CD4-positive, alpha-beta T cell treated with Interleukin-10 for 1 hour (primary cell): ENCODE measurements at regions not wholly inside any gene's neighbourhood (a gene's known extent, or its start where the extent isn't known, plus 50 kb on each side); places are given as distances from the start of the nearest gene placed in this dataset.
A peak's percentile ranks its signal among the peaks of the same experiment; 100 is the strongest.

Experiments
- DNase-seq: peaks from one replicate; pipeline ENCODE4 v3.0.0-alpha.2; 2020

DNA sequence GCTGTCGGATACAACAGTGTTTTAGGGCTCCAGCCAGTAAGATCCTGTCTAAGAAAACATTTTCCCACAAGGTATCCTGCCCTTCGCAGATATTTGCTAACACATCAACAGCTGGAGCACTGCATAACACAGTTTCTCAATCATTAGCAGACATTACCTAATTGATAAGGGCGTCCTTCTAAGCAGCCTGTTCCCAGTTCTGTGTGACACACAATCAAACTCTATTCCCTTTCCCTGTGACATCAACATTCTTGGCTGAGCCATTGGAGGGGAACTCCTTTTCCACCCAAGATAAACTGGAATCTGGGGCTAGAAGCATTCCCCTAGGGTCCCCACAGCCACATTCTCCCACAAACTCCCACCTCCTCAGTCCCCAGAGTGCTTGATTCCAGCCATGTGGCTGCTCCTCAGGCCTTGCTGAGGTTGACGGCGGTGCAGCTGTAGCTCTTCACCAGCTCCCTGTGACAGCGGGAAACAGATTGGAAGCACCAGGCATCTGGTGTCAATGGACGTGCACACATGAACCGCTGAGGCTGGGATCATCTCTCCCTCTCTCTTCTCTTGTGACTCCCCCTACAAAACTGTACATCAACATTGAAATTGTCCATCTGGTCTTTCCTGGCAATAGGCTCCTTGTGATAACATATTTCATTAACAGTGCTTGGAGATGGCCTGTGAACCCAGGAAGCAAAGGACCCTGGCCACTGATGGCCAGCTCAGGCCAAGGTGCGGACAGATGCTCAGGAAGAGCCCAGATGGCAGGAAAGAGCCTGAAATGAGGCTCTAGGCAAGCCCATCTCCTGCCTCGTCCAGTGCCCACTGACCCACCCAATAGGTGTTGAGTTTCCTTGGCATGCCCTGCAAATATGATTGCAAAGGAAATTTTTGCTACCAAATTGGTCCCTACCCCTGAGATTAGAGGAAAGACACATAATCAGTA lies 131.1 kb upstream of the TBX20 start:
- DNase-seq: no peak

DNA sequence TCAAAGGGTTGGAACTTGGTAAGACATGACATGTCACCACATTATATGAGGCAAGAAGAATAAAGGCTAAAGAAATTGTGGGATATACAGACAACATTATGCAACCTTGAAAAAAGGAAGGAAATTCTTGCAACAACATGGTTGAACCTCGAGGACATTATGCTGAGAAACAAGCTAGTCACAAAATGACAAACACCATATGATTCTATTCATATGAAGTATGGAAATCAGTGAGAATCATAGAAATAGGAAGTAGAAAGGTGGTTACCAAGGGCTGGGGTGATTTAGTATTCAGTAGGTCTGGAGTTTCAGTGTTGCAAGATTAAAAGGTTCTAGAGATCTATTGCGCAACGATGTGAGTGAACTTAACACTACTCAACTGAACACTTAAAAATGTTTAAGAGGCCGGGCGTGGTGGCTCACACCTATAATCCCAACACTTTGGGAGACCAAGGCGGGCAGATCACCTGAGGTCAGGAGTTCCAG lies 126.9 kb upstream of the TBX20 start:
- peak; percentile 6 for DNase-seq

DNA sequence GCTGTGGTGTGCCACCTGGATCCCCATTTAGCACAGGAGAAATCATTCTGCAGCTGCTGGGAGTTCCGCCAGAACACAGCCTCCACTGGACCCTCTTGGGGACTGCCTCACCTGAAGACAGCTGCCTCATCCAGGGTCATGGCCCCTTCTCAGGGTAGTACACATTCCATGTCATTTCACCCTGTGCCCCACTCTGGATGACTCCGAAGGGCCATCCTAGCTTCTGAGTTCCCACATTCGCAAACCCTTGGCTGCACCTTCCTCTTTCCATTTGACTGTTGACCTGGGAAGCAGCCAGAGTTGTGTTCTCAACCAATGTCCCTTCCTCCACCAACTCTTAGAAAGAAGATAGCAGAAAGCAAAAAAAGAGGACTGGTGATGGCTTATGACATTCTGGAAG lies 125.6 kb upstream of the TBX20 start:
- no peak for DNase-seq

DNA sequence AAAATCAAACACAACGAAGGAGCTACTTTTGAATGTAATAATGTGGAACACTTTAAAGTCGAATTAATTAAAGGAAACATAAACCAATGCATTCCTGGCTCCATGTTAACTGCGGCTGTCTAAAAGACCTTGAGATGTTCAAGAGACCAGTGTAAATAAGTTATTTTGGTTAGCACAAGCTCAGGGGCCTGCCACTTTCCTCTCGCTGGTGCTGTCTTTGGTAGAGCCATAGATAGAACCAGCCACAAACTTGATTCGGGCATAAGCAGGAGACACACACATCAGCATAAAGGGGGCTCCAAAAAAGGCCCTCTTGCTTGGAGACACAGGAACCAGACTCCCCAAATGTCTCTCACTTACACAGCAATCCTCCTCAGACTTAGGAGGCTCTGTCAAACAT lies 121.6 kb upstream of the TBX20 start:
- DNase-seq: no peak

DNA sequence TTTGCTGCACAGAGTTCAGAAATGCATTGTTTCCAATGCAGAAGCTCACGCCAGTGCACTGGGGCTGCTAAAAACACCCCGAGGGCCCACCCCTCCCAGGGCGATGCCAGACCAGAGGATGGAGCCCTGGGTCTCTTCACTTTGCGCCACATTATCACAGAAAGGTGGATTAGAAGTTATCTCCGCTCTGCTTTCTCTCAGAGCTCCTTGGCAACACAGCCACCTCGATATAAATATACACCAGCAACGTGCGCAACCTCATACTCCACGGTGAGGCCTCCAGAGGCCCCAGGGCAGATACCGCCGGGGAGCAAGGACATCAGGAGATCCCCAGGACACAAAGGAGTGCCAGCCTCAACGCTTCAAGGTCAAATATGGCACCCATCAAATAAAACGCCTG lies 121.0 kb upstream of the TBX20 start:
- no peak for DNase-seq

DNA sequence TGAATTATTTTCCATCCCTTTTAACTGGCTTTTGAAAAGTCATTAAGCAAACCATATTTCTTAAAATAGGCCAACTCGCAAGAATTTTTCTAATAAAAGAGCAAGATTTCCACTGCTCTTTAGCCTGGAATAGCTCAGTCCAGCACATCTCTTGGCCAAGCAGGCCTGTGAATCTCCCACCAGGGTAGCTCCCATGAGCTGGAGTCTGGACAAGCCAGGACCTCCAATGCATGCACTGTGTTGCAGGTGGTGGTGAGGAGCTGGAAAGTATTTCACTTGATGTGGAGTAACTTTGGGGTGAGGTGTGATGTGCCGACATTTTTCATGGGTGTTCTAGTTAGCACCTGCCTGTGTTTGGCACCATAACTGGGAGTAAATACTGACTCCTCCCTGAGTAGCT lies 117.3 kb upstream of the TBX20 start:
- DNase-seq: no peak

DNA sequence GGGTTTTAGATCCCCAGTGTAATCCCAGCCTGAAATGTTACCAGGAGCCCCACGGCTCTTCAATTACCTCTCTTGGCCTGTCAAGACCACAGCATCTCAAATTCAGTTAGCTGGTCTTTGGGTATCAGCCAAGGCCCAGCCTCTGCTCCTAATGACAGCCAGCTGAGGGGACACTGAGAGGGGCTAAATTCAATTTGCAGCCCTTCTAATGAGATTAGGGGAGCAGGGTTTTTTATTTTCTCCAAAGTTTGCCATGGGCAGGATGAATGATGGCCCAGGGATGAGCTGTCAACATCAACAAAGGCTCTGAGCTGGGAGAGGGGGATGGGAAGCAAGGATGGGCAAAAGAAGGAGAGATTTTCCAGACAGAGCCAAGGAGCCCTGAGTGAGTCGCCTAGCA lies 116.8 kb upstream of the TBX20 start:
- no peak for DNase-seq

DNA sequence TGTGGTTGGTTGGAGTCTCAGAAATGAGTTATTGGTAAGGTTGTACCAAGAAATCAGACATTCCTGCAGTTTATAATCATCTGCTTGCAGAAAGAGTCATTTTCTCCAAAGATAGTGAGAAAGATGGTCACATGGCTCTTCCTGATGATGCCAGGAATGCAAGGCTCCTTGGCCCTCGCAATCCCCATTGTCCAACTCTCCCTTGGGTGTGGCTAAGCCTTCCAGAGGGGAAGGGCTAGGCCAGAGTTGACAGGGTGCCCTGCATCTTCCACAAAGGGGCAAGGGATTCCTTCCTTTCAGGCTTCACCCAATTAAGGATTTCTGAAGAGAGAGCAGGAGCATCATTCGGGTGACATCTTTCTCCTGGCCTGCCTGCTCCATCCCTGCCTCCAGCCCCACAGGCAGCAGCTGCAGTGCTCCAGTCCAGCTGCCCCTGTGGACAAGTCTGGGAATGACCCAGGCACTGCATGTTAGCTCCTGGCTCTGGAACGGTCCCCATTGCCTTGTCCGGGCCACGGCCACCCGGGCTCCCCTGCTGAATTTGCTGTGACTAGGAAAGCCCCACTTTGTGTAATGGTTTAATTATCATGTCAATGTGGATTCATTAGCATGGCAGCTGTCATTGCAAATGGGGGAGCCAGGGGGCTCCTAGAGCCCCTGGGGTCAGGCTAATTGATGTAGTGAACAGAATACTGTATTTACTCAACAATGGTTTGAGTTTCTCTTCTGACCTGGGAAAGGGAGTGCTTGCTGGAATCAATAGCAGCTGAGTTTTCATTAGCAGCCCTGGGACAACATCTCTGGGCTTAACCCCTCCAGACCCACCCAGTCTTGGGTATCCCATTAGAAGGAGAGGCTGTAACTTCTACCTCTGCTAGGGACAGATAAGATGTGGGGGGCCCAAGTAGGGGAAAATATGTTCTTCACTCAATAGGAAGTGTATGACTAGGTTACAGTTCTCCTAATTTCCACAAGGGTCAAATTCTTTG lies 112.6 kb upstream of the TBX20 start:
- DNase-seq: no peak

DNA sequence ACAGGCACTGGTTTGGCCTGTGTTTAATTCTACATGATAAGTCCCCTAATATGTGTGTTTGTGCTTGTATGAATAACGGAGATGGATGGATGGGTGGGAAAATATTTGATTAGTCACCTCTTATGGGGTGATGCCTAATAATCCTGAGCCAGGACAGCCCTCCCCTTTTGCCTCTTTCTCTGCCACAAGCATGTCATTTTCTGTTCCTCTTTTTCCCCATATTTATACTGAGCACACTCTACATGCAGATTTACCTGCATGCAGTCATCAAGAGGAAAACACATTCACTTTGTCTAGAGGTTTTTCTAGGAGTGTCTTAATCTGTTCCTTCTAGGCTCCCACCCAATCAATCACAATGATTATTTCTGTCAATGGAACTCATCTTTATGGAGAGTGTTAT lies 111.6 kb upstream of the TBX20 start:
- DNase-seq: no peak

DNA sequence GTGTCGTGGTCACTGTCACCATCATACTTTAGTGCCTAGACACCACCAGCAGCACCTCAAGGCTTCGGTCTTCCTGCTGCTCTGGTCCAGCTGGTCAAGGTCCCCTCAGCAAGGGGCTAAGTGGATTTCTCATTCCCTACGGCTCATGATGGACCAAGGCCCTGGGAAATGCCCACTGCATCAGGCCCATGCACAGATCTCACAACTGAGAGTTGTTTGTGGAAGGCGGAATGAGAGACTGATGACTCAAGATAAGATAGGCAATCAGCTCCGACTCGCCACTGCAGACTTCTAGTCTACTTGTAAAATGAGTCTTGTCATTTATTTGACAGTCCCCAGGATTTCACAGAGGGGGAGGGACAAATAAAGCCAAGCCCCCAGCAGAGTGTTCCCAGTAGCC lies 108.4 kb upstream of the TBX20 start:
- no peak for DNase-seq

DNA sequence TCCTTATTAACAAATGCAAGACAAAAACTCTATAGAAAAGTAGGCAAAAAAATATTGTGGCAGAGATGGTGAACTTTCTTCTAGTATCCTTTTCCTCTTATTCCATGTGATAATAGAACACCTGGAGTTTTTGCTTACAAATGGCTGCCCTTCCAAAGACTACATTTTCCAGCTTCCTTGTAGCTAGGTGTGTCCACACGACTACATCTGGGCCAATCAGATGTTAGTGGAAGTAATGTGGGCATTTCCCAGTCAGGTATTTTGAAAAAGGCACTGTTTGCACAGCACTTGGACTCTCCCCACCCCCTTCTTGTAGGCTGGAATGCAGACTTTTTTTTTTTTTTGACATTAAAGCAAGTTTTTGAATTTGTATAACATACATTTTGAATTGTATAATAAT lies 105.5 kb upstream of the TBX20 start:
- no peak for DNase-seq

DNA sequence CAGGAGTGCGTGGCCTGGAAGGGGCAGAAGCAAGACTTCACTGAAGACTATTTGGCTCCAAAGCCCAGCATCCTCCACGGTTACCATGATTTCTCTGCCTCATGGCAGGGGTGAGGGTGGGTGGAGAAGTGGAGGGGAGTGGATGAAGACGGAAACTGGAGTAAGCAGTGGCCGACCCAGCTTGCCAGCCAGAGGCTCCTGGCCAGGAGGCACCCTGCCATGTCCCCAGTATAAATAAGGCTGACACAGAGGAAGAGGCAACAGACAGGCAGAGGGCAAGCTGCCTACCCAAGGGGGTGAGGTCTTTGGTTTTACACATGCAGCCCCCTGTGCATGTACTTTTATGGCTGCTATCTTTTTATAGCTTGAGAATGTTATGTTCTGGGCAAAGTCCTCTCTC lies 102.6 kb upstream of the TBX20 start:
- DNase-seq: no peak

DNA sequence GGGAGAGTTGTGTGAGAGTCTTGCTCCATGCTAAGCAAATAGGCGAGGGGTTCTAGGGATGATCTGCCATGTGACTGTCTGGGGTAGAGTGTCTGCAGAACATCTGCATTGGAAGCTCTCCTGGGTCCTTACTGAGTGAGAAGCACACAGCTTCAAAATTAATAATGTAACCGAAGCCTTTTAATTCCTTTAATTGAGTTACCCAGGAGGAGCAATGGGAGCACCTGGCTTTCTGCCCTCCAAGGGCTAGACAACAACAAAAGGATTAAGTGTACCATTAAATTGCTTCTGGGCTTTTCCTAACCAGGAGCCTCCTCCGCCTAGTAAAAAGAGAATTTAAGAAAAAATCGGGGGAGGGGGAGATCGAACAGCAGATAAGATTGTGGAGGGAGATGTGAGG lies 102.0 kb upstream of the TBX20 start:
- DNase-seq: no peak

DNA sequence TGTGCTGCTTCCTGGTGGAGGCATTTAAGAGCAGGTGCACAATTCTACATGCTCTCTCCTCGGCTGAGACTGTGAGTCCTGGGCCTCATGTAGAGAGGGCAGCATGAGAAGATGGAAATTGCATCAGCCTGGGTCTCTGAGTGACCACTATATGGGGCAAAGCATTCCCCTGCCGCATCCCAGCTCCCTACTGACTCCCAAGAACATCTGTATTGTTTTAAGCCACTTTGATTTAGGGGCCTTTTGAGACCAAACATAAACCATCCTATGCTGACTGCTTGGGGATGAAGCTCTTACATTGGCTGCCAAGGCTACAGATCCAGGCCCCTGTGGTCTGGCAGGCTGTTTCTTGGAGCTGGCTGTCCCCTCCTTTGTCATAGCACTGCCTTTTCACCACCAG lies 101.3 kb upstream of the TBX20 start:
- no peak for DNase-seq

DNA sequence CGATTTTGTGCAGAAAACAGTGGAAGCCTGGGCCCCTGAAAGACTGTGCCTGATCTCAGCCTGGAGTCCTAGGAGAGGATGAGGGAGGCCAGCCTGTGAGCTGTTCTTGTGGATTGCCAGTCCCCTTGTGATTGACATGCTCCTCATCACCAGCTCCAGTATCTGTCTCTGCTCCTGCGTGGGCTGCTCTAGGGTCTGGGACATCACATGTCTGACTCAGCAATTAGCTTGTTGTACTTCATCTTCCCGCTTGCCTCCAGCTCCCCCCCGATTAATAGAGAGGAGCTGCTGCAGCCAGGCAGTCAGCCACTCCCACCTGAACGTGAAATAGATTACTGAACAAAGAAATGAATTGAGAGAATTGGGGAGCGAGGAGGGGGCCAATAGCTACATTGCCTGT lies 99.6 kb upstream of the TBX20 start:
- DNase-seq: no peak

DNA sequence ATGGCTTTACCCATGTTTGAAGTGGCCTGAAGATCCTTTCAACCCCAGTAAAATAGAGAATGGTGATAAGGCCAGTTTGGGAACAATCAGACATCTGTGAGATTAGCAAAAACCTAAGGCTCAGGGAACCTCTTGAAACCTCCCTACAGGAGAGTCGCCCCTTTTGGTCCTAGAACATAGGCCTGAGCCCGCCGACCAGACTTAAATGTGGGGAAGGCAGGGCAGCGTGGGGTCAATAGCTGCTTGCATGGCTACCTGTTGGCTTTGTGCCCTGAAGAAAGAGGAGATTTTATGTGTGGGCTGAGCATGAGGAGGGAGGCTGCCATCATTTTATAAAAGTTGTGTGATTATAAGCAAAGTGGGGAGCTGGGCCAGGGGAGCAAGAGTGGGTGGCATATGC lies 97.6 kb upstream of the TBX20 start:
- DNase-seq: no peak

DNA sequence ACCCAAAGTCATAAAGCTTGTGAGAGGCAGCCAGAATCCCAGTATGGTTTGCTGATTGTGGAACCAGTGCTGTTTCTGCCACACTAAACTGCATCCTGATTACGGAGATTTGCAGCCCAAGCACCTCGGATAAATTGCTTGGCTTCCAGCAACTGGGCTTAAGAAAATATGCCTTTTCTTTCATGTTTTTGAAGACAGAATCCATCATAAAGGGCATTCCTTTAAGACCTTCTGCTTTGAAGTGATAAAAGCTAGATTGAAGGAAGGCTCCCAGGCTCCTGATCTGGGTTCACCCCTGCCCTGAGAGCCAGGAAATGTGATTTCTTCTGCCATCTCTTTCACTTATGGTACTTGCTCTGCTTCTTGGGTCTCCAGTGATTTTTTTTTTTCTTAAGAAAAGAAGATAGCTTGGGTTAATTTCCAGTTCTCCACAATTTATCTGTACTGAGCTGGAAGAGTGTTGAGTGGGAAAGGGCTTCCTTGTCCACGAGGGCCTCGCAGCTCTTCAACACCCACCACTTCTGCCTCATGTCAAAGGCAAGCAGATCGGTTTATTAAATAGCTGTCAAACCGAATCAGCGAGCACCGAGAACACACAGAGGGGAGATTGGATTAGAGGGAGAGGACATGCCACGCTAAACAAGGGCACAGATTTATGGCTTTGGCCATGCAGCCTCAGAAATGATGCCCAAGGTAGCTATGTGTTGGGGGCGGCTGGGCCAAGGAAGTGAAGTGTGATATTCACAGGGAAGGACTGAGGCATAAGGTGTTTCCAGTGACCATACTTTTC lies 94.9 kb upstream of the TBX20 start:
- DNase-seq: no peak

DNA sequence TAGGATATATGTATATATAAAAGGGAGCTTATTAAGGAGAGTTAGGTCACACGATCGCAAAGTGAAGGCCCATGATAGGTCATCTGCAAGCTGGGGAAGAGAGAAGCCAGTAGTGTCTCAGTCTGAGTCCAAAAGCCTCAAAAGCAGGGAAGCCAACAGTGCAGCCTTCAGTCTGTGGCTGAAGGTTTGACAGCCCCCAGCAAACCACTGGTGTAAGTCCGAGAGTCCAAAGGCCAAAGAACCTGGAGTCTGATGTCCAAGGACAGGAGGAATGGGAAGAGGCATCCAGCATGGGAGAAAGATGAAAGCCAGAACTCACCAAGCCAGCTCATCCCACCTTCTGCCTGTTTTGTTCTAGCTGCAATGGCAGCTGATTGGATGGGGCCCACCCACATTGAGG lies 88.9 kb upstream of the TBX20 start:
- no peak for DNase-seq

DNA sequence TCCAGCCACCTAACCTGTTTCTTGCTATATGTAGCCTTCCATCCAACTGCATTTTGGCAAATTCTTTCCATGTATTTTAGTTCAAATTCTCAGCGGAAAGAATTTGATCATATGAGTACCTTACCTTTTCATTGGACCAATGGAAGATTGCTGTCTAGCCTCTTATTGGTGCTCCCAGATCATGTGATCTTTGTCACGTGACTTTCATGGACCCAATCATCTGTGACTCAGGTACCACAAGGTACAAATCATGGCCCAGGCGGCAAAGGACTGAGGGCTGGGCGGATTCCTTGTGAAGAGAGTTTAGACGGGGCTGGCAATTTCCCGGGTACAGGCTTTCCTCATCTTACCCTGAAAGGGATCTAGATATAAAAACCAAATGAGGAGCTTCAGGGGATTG lies 85.9 kb upstream of the TBX20 start:
- DNase-seq: no peak

DNA sequence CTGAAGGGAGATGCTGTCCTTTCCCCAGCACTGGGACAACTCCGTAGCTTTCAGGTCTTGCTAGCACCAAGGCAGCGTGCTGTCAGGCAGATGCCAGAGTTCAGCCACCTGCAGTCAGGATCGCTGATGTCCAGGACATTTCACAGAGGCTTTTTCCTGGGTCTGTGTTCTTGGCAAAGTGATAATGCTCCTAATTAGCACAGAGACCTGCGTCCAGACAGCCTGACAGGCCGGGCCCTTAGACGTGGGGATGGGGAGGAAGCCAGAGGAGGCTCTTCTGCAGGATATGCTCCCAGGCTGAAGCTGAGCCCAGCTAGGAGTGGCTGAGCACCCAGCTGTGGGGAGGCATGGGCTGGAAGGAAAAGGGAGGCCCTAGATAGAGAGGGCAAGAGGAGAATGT lies 82.5 kb upstream of the TBX20 start:
- no peak for DNase-seq

DNA sequence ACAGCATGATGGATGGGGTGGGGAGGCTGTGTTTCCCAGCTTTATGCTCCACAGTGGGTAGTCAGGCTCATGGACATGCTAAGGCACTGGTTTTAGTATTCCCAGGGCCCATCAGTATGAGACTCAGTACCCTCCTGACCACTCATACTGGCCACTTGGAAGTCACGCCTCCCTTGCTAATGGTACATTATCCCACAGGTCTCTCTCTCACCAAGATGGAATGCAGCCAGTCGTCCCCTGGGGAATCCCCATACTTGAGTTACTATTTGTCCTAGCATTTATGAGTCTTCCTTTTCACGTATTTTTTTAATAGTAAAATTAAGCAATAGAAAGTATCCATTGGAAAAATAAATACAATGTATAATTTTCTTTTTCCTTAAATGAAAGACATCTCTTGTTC lies 80.6 kb upstream of the TBX20 start:
- no peak for DNase-seq

DNA sequence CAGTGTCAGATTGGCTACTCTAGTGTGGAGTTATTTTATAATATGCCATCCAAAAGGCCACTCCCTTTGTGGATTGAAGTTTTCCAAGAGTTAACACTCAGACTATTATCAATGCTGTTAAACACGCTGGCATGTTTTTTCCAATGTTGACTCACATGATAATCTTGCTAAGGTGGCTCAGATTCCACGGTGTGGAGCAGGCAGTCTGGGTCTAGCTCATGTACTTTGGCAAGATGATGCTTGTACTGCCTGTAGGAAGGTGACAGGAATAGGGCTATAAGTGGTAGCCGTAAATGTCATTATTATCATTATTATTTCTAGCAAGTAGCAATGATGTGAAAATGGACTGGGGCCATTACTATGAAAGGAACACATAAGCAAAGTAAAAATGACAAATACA lies 79.4 kb upstream of the TBX20 start:
- no peak for DNase-seq
